ENCODE measurements at regions not wholly inside any gene's neighbourhood (a gene's known extent, or its start where the extent isn't known, plus 50 kb on each side); places are given as distances from the start of the nearest gene placed in this dataset.

- H3K4me3 ChIP-seq (ENCODE audit: low read length), result no peak overlapping the region
- DNase-seq, result no peak
- H4K20me1 ChIP-seq (ENCODE audit: insufficient read depth, low read depth, low read length), result no peaks in the 10 kb centered on the region
- H3K27ac ChIP-seq (ENCODE audit: low read length), result no peak overlapping the region
- H3K36me3 ChIP-seq (ENCODE audit: insufficient read depth, low read length), result no peaks in the 10 kb centered on the region
- H3K9me2 ChIP-seq (replicated peaks; ENCODE audit: insufficient read depth, low read length), result no peaks in the 10 kb centered on the region
- no peaks in the 10 kb centered on the region for H3K4me1 ChIP-seq (ENCODE audit: low read length)
- no peak overlapping the region for H2AFZ ChIP-seq (ENCODE audit: low read length)
- no peaks in the 10 kb centered on the region for H3K9me3 ChIP-seq (ENCODE audit: low read length)
- H3K27me3 ChIP-seq (ENCODE audit: low read length), result no peaks in the 10 kb centered on the region
- H3K9ac ChIP-seq (ENCODE audit: low read length), result no peak overlapping the region
- H3K79me2 ChIP-seq (ENCODE audit: low read length), result no peaks in the 10 kb centered on the region
- no peak overlapping the region for H3K4me2 ChIP-seq (ENCODE audit: low read depth, low read length, poor library complexity, severe bottlenecking)
These were observed 522.5 kb upstream of the MCTP2 start for GRCh38 chr15:93708724-93709445.

DNA sequence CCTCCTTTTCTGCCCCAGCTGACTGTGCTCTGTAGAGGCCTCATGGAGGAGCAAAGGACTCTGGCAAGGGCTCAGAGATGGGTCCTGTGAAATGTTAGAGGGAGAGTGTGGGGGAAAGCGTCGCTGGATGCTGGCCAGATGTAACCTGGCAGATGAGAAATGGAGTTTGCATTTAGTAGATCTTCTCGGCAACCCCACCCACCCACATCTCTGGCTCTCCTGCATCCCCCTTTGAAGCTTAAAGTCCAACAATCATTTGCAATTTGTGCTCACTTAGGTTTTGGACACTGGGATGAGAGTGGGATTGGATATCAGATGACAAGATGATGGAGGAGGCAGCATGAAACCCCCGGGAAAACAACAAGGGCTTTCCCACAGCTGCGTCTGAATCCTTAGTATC lies 523.6 kb upstream of the MCTP2 start:
- Histone ChIP-seq H4K20me1 (ENCODE audit: insufficient read depth, low read depth, low read length) (no peaks in the 10 kb centered on the region), H3K27me3 (ENCODE audit: low read length) (no peaks in the 10 kb centered on the region), H3K27ac (ENCODE audit: low read length) (no peak overlapping the region), H3K4me1 (ENCODE audit: low read length) (no peaks in the 10 kb centered on the region), H3K36me3 (ENCODE audit: insufficient read depth, low read length) (no peaks in the 10 kb centered on the region), H3K9me3 (ENCODE audit: low read length) (no peaks in the 10 kb centered on the region), H3K79me2 (ENCODE audit: low read length) (no peaks in the 10 kb centered on the region), H3K4me3 (ENCODE audit: low read length) (no peak overlapping the region), H3K9ac (ENCODE audit: low read length) (no peak overlapping the region), H3K9me2 (replicated peaks; ENCODE audit: insufficient read depth, low read length) (no peaks in the 10 kb centered on the region), H3K4me2 (ENCODE audit: low read depth, low read length, poor library complexity, severe bottlenecking) (no peak overlapping the region), H2AFZ (ENCODE audit: low read length) (no peak overlapping the region)
- no peak for DNase-seq

DNA sequence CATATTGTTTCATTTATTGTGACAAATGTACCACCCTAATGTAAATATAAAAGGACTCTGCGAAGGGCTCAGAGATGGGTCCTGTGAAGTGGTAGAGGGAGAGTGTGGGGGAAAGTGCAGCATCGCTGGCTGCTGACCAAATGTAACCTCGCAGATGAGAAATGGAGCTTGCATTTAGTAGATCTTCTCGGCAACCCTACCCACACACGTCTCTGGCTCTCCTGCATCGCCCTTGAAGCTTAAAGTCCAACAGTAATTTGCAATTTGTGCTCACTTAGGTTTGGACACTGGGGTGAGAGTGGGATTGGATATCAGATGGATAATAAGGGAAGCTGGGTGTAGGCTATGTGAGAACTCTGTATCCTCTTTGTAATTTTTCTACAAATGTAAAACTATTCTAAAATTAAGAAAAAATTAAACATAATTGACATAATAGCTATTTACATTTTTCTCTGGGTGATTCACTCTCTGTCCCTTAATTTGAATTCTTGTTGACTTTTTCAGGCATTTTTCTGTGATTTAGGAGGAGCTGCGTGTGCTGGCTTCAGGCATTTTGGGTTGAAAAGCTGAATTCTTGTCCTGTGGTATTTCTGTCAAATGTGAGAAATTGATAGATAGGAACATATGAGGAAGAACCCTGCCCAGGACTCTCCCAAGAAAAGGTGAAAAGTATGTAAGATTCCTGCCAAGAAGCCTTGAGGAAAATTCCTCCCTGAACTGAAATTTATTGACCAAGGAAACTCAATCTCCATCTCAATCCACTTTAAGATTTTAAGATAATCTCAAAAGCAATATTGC lies 524.7 kb upstream of the MCTP2 start:
- H3K27ac ChIP-seq (ENCODE audit: low read length), result no peak overlapping the region
- no peak overlapping the region for H2AFZ ChIP-seq (ENCODE audit: low read length)
- no peak overlapping the region for H3K9ac ChIP-seq (ENCODE audit: low read length)
- H3K9me2 ChIP-seq (replicated peaks; ENCODE audit: insufficient read depth, low read length), result no peaks in the 10 kb centered on the region
- H3K4me2 ChIP-seq (ENCODE audit: low read depth, low read length, poor library complexity, severe bottlenecking), result no peak overlapping the region
- DNase-seq, result no peak
- H3K9me3 ChIP-seq (ENCODE audit: low read length), result no peaks in the 10 kb centered on the region
- no peaks in the 10 kb centered on the region for H4K20me1 ChIP-seq (ENCODE audit: insufficient read depth, low read depth, low read length)
- H3K4me1 ChIP-seq (ENCODE audit: low read length), result no peaks in the 10 kb centered on the region
- H3K4me3 ChIP-seq (ENCODE audit: low read length), result no peak overlapping the region
- H3K79me2 ChIP-seq (ENCODE audit: low read length), result no peaks in the 10 kb centered on the region
- H3K36me3 ChIP-seq (ENCODE audit: insufficient read depth, low read length), result no peaks in the 10 kb centered on the region
- no peaks in the 10 kb centered on the region for H3K27me3 ChIP-seq (ENCODE audit: low read length)

GRCh38 chr15:93705753-93706455 lies 525.5 kb upstream of the MCTP2 start:
- Histone ChIP-seq H3K4me1 (ENCODE audit: low read length) (no peaks in the 10 kb centered on the region), H3K9me2 (replicated peaks; ENCODE audit: insufficient read depth, low read length) (no peaks in the 10 kb centered on the region), H3K79me2 (ENCODE audit: low read length) (no peaks in the 10 kb centered on the region), H2AFZ (ENCODE audit: low read length) (no peak overlapping the region), H3K4me3 (ENCODE audit: low read length) (no peak overlapping the region), H3K4me2 (ENCODE audit: low read depth, low read length, poor library complexity, severe bottlenecking) (no peak overlapping the region), H3K36me3 (ENCODE audit: insufficient read depth, low read length) (no peaks in the 10 kb centered on the region), H3K27ac (ENCODE audit: low read length) (no peak overlapping the region), H3K9ac (ENCODE audit: low read length) (no peak overlapping the region), H3K27me3 (ENCODE audit: low read length) (no peaks in the 10 kb centered on the region), H4K20me1 (ENCODE audit: insufficient read depth, low read depth, low read length) (no peaks in the 10 kb centered on the region), H3K9me3 (ENCODE audit: low read length) (no peaks in the 10 kb centered on the region)
- no peak for DNase-seq

- no peak overlapping the region for H3K4me3 ChIP-seq (ENCODE audit: low read length)
- H3K27me3 ChIP-seq (ENCODE audit: low read length), result no peaks in the 10 kb centered on the region
- H3K36me3 ChIP-seq (ENCODE audit: insufficient read depth, low read length), result no peaks in the 10 kb centered on the region
- no peak overlapping the region for H2AFZ ChIP-seq (ENCODE audit: low read length)
- no peaks in the 10 kb centered on the region for H3K9me2 ChIP-seq (replicated peaks; ENCODE audit: insufficient read depth, low read length)
- H3K9me3 ChIP-seq (ENCODE audit: low read length), result 0 out of 2 replicates have a peak, but pooled peaks cover under 1% of the 10 kb centered on the region
- DNase-seq, result no peak
- no peak overlapping the region for H3K4me2 ChIP-seq (ENCODE audit: low read depth, low read length, poor library complexity, severe bottlenecking)
- no peaks in the 10 kb centered on the region for H3K4me1 ChIP-seq (ENCODE audit: low read length)
- no peaks in the 10 kb centered on the region for H4K20me1 ChIP-seq (ENCODE audit: insufficient read depth, low read depth, low read length)
- no peak overlapping the region for H3K27ac ChIP-seq (ENCODE audit: low read length)
- H3K9ac ChIP-seq (ENCODE audit: low read length), result no peak overlapping the region
- H3K79me2 ChIP-seq (ENCODE audit: low read length), result no peaks in the 10 kb centered on the region
These were observed 528.1 kb upstream of the MCTP2 start for GRCh38 chr15:93703092-93703739.

DNA sequence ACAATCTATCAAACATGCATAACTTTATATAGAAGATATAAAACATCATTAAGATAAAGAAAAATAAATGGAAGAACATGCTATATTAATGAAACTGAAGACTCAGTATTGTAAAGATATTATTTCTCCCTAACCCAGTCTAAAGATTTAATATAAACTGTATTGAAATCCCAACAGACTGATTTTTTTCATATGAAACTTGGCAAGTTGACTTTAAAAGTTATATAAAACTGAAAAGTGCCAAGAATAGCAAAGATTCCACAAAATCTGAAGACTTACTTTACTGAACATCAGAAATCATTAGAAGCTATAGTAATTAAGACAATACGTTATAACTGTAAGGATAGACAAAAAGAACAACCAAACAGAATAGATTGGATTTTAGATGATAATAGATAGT lies 531.3 kb upstream of the MCTP2 start:
- Histone ChIP-seq H3K36me3 (ENCODE audit: insufficient read depth, low read length) (no peaks in the 10 kb centered on the region), H3K4me1 (ENCODE audit: low read length) (no peaks in the 10 kb centered on the region), H2AFZ (ENCODE audit: low read length) (no peak overlapping the region), H3K9me3 (ENCODE audit: low read length) (peaks cover 4% of the 10 kb centered on the region; the same call in 1 of the 2 replicates), H3K4me3 (ENCODE audit: low read length) (no peak overlapping the region), H3K9ac (ENCODE audit: low read length) (no peak overlapping the region), H3K27me3 (ENCODE audit: low read length) (no peaks in the 10 kb centered on the region), H3K79me2 (ENCODE audit: low read length) (no peaks in the 10 kb centered on the region), H3K4me2 (ENCODE audit: low read depth, low read length, poor library complexity, severe bottlenecking) (no peak overlapping the region), H3K9me2 (replicated peaks; ENCODE audit: insufficient read depth, low read length) (no peaks in the 10 kb centered on the region), H3K27ac (ENCODE audit: low read length) (no peak overlapping the region), H4K20me1 (ENCODE audit: insufficient read depth, low read depth, low read length) (no peaks in the 10 kb centered on the region)
- DNase-seq, result no peak

GRCh38 chr15:93694033-93694432 lies 537.3 kb upstream of the MCTP2 start:
- Histone ChIP-seq H2AFZ (ENCODE audit: low read length) (no peak overlapping the region), H3K79me2 (ENCODE audit: low read length) (no peaks in the 10 kb centered on the region), H3K4me1 (ENCODE audit: low read length) (no peaks in the 10 kb centered on the region), H3K27ac (ENCODE audit: low read length) (no peak overlapping the region), H3K4me3 (ENCODE audit: low read length) (no peak overlapping the region), H3K9me3 (ENCODE audit: low read length) (peaks cover 4% of the 10 kb centered on the region; the same call in 1 of the 2 replicates), H3K27me3 (ENCODE audit: low read length) (no peaks in the 10 kb centered on the region), H4K20me1 (ENCODE audit: insufficient read depth, low read depth, low read length) (no peaks in the 10 kb centered on the region), H3K9me2 (replicated peaks; ENCODE audit: insufficient read depth, low read length) (no peaks in the 10 kb centered on the region), H3K9ac (ENCODE audit: low read length) (no peak overlapping the region), H3K36me3 (ENCODE audit: insufficient read depth, low read length) (no peaks in the 10 kb centered on the region), H3K4me2 (ENCODE audit: low read depth, low read length, poor library complexity, severe bottlenecking) (no peak overlapping the region)
- no peak for DNase-seq

DNA sequence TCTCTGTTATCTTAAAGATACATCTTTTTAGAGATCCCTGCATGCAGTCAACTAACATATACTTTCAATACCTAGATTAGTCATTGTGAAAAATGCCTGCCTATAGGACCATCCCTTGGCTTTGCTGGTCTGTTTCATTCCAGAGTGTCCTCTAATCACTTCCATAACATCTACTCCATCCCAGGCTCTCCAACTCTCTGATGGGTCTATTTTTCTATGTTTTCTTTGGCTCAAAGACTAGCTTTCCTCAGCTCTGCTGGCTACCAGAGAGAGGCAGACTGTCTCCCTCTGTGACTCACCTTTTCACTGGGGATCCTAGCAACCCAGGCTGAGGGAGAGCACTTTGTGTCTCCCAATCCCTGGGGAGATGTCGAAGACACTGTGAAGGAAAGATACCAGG lies 547.7 kb upstream of the MCTP2 start:
- no peak overlapping the region for H3K4me2 ChIP-seq (ENCODE audit: low read depth, low read length, poor library complexity, severe bottlenecking)
- H3K9ac ChIP-seq (ENCODE audit: low read length), result no peak overlapping the region
- H3K36me3 ChIP-seq (ENCODE audit: insufficient read depth, low read length), result no peaks in the 10 kb centered on the region
- no peak for DNase-seq
- no peaks in the 10 kb centered on the region for H3K4me1 ChIP-seq (ENCODE audit: low read length)
- peaks cover 11% of the 10 kb centered on the region for H3K9me3 ChIP-seq (ENCODE audit: low read length)
- no peaks in the 10 kb centered on the region for H3K27me3 ChIP-seq (ENCODE audit: low read length)
- H3K4me3 ChIP-seq (ENCODE audit: low read length), result no peak overlapping the region
- H2AFZ ChIP-seq (ENCODE audit: low read length), result no peak overlapping the region
- no peaks in the 10 kb centered on the region for H3K9me2 ChIP-seq (replicated peaks; ENCODE audit: insufficient read depth, low read length)
- no peaks in the 10 kb centered on the region for H3K79me2 ChIP-seq (ENCODE audit: low read length)
- H3K27ac ChIP-seq (ENCODE audit: low read length), result no peak overlapping the region
- no peaks in the 10 kb centered on the region for H4K20me1 ChIP-seq (ENCODE audit: insufficient read depth, low read depth, low read length)

Measured in Karpas-422 (cell line).